ENCODE measurements at regions not wholly inside any gene's neighbourhood (a gene's known extent, or its start where the extent isn't known, plus 50 kb on each side); places are given as distances from the start of the nearest gene placed in this dataset.

- TF ChIP-seq FOXM1 (IDR thresholded peaks at IDR 0.05; ENCODE audit: borderline replicate concordance) (no peak), BHLHE40 (IDR thresholded peaks at IDR 0.05; ENCODE audit: borderline replicate concordance) (no peak), FOXK2 (IDR thresholded peaks at IDR 0.05) (no peak), ELF4 (IDR thresholded peaks at IDR 0.05) (no peak), SP1 (IDR thresholded peaks at IDR 0.05) (no peak), ARNT (IDR thresholded peaks at IDR 0.05) (no peak), HDGF (IDR thresholded peaks at IDR 0.05; ENCODE audit: borderline replicate concordance) (no peak), L3MBTL2 (conservative IDR thresholded peaks at IDR 0.05) (no peak), FOXA1 (IDR thresholded peaks at IDR 0.05) (no peak)
These were observed 388.0 kb upstream of the IRX2 start for GRCh38 chr5:3139499-3139931.

Data from HEK293T (cell line).